ENCODE measurements at regions not wholly inside any gene's neighbourhood (a gene's known extent, or its start where the extent isn't known, plus 50 kb on each side); places are given as distances from the start of the nearest gene placed in this dataset.

DNA sequence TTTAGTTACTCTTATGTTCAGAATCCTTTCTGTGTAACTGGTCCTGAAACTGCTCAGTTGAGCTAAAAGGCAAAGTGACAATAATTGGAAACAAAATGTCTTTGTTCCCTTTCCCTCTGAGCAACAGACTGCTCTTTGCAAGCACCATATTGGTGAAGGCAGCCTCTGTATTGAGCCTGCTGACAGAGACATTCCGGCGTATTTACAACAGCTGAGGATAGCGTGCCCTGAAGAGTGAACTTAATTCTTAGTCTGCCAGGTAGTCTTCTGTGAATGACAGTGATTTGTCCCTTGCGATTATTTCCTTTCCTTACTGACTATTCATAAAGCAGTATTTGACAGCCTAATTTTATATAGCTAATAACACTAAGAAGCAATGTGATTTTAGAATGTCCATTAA is 239.1 kb downstream of the CPS1 start:
- TF ChIP-seq, protein P1, sequence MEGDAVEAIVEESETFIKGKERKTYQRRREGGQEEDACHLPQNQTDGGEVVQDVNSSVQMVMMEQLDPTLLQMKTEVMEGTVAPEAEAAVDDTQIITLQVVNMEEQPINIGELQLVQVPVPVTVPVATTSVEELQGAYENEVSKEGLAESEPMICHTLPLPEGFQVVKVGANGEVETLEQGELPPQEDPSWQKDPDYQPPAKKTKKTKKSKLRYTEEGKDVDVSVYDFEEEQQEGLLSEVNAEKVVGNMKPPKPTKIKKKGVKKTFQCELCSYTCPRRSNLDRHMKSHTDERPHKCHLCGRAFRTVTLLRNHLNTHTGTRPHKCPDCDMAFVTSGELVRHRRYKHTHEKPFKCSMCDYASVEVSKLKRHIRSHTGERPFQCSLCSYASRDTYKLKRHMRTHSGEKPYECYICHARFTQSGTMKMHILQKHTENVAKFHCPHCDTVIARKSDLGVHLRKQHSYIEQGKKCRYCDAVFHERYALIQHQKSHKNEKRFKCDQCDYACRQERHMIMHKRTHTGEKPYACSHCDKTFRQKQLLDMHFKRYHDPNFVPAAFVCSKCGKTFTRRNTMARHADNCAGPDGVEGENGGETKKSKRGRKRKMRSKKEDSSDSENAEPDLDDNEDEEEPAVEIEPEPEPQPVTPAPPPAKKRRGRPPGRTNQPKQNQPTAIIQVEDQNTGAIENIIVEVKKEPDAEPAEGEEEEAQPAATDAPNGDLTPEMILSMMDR (IDR thresholded peaks at IDR 0.05): no peak
- no peak for TF ChIP-seq POLR2A (IDR thresholded peaks at IDR 0.05)

Data from body of pancreas (tissue), 4 donors.